Tibial nerve (tissue), 4 donors: ENCODE measurements at regions not wholly inside any gene's neighbourhood (a gene's known extent, or its start where the extent isn't known, plus 50 kb on each side); places are given as distances from the start of the nearest gene placed in this dataset.

Source experiments
- DNase-seq, 2 donors: peaks; one replicate each; pipeline ENCODE4 v3.0.0-alpha.2; 2019; ENCODE audit warnings: low spot score in 2 of 2
- H3K27ac ChIP-seq, 4 donors: fragments of 200-600 bp; sonication (generic) in 3 of 4; one replicate each; pipeline ENCODE4 v1.5.1; 2017 to 2019; ENCODE audit warnings: mild to moderate bottlenecking in 1 of 4
- H3K27me3 ChIP-seq, 2 donors: fragments of 200-600 bp; sonication (generic) in 1 of 2; one replicate each; pipeline versions ENCODE4 v1.5.1 to v1.6.0; 2017 to 2019
- H3K36me3 ChIP-seq, 3 donors: fragments of 200-600 bp; sonication (generic); one replicate each; pipeline ENCODE4 v1.5.1; 2018 to 2019
- H3K4me1 ChIP-seq, 4 donors: fragments of 200-600 bp; sonication (generic) in 3 of 4; one replicate each; pipeline ENCODE4 v1.5.1; 2017 to 2019
- H3K4me3 ChIP-seq, 4 donors: fragments of 200-600 bp; sonication (generic) in 3 of 4; one replicate each; pipeline ENCODE4 v1.5.1; 2017 to 2019; ENCODE audit warnings: mild to moderate bottlenecking in 1 of 4, moderate library complexity in 1 of 4
- H3K9me3 ChIP-seq, 4 donors: fragments of 200-600 bp; sonication (generic) in 3 of 4; one replicate each; pipeline ENCODE4 v1.5.1; 2017 to 2019
- EP300 ChIP-seq, 2 donors: sonication (generic); formaldehyde crosslinking; IDR thresholded peaks; one replicate each; pipeline ENCODE4 v1.6.1; 2017; ENCODE audit warnings: antibody characterized with exemption in 2 of 2, mild to moderate bottlenecking in 1 of 2
- POLR2A ChIP-seq, 2 donors: fragments of 450-650 bp; IDR thresholded peaks; one replicate each; pipeline ENCODE4 v1.6.1; 2017; ENCODE audit warnings: antibody characterized with exemption in 2 of 2, mild to moderate bottlenecking in 2 of 2, moderate library complexity in 2 of 2
- WGBS, 2 donors: methylation state at CpG; one replicate each; pipeline ENCODE4 v1.1.5; 2018; 5-methylcytosine and 5-hydroxymethylcytosine counted together
- TF ChIP-seq, protein P1 (sequence below), 5 experiments: fragments of 200-600 bp in 3 of 5; fragments of 450-650 bp in 2 of 5; sonication (generic) in 3 of 5; IDR thresholded peaks; one replicate each; pipeline ENCODE4 v1.5.1; 2016 to 2019; ENCODE audit warnings: antibody characterized with exemption in 5 of 5, mild to moderate bottlenecking in 3 of 5, moderate library complexity in 2 of 5

DNA sequence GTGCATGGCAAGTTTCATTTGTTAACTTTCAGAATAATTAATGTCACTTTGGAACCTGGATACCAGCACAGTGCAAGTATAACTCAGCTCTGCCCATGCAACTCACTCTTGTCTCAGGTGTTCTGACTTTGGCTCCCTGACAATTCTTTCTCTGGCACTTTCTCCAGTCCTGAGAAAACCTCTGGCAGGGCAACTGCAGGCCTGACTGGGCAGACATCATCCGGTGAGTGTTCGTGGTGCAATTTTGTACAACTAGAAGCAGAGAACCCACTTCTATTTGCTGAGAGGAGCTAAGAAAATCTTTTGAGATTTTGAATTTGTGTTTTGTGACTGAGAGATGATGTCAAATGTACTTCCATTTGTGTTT lies 143.0 kb downstream of the AQP4 start:
- DNase-seq = no peak
- H3K4me1 ChIP-seq = no peaks in the 10 kb centered on the region
- H3K4me3 ChIP-seq = no peak overlapping the region
- 87 to 92% methylated on average over 2 of the region's 2 CpGs for WGBS, 2 donors
- no peaks in the 10 kb centered on the region for H3K9me3 ChIP-seq
- no peaks in the 10 kb centered on the region for H3K27me3 ChIP-seq
- H3K36me3 ChIP-seq = no peaks in the 10 kb centered on the region
- H3K27ac ChIP-seq = no peak overlapping the region
- TF ChIP-seq EP300 (IDR thresholded peaks at IDR 0.05) = no peak
- TF ChIP-seq, protein P1, sequence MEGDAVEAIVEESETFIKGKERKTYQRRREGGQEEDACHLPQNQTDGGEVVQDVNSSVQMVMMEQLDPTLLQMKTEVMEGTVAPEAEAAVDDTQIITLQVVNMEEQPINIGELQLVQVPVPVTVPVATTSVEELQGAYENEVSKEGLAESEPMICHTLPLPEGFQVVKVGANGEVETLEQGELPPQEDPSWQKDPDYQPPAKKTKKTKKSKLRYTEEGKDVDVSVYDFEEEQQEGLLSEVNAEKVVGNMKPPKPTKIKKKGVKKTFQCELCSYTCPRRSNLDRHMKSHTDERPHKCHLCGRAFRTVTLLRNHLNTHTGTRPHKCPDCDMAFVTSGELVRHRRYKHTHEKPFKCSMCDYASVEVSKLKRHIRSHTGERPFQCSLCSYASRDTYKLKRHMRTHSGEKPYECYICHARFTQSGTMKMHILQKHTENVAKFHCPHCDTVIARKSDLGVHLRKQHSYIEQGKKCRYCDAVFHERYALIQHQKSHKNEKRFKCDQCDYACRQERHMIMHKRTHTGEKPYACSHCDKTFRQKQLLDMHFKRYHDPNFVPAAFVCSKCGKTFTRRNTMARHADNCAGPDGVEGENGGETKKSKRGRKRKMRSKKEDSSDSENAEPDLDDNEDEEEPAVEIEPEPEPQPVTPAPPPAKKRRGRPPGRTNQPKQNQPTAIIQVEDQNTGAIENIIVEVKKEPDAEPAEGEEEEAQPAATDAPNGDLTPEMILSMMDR (IDR thresholded peaks at IDR 0.05) = no peak
- no peak for TF ChIP-seq POLR2A (IDR thresholded peaks at IDR 0.05)

DNA sequence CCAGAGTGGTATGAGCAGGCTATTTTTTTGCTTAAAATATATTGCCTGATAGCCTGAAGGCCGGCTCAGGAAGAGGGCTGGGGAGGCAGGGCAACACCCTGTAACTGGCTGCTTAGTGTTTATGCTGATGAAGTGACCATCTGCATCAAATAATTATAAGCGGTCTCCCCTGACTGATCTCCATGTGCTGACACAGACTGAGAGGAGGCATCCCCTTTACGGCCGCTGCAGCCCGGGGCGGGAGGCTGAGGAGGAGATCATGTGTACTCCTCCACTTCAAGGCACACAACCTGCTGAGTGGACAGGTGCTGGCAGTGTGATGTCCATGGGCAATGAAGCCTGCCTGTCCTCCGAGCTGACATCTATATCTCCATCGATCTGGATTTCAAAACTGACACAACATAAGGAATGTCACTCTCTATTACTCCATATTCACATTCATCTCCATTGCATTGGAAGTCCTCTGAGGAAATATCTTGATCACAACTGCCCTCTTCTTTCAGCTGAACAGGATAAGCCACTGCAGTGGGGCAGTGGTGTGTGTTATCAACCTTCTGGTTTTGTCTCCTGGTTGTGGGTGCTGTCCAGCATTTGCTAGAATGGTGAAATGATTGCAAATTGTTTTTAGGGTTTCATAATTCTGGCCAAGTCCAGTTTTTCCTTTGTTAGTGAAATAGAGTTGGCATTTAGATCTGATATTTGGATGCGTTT lies 143.5 kb downstream of the AQP4 start:
- Histone ChIP-seq H3K27ac (no peak overlapping the region), H3K36me3 (no peaks in the 10 kb centered on the region), H3K4me3 (no peak overlapping the region), H3K27me3 (no peaks in the 10 kb centered on the region), H3K9me3 (no peaks in the 10 kb centered on the region), H3K4me1 (no peaks in the 10 kb centered on the region)
- TF ChIP-seq POLR2A (IDR thresholded peaks at IDR 0.05) (no peak), EP300 (IDR thresholded peaks at IDR 0.05) (no peak)
- TF ChIP-seq, protein P1 (IDR thresholded peaks at IDR 0.05) = no peak
- DNase-seq = no peak
- 71 to 80% methylated on average over 9 of the region's 9 CpGs for WGBS, 2 donors

DNA sequence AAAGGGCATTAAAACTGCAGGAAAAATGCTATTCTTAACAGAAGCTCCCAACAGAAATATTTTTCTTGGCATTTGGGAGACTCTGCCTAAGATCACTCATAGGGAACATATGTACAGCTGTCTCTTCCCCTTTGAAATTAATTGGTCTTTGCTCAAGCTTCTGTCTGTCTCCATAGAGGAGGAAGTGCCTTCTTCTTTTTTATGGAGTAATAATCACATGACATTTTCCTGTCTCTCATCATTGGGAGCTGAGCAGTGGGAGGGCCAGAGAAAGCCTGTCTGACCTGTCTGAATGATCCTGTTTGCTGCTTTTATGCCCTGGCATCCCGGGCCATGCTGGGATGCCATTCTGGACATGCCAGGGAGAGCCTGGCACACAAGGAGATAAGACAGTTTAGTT lies 145.6 kb downstream of the AQP4 start:
- no peaks in the 10 kb centered on the region for H3K36me3 ChIP-seq
- TF ChIP-seq EP300 (IDR thresholded peaks at IDR 0.05) (no peak), POLR2A (IDR thresholded peaks at IDR 0.05) (no peak)
- TF ChIP-seq, protein P1 (IDR thresholded peaks at IDR 0.05) = no peak
- no peak overlapping the region for H3K27ac ChIP-seq
- H3K9me3 ChIP-seq = no peaks in the 10 kb centered on the region
- no peak overlapping the region for H3K4me3 ChIP-seq
- DNase-seq = no peak
- no peaks in the 10 kb centered on the region for H3K27me3 ChIP-seq
- no peaks in the 10 kb centered on the region for H3K4me1 ChIP-seq
- WGBS, 2 donors = 57 to 68% methylated on average over 1 of the region's 1 CpG

DNA sequence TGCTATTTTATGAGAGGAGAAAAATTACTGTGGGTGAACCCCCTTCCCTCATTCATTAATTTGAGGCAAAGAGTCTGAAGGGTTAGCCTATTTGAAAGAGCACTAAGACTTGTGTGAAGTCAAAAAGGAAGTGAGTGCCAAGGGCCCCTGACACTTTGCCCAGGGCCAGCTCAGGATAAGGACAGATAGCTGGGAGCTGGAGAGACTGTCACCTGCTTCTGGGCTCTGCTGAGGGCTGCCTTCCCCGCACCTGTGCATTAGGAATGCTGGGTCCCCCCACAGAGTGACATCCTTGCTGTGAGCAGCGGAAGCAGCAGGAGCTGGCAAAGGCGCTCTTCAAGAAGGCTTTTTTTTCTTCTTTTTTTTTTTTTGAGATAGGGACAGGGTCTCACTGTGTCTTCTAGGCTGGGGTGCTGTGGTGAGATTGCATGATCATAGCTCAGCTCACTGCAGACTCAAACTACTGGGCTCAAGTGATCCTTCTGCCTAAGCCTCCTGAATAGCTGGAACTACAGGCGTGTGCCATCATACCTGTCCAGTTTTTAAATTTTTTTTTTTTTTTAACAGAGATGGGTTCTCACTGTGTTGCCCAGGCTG lies 148.3 kb downstream of the AQP4 start:
- TF ChIP-seq POLR2A (IDR thresholded peaks at IDR 0.05) (no peak), EP300 (IDR thresholded peaks at IDR 0.05) (no peak)
- TF ChIP-seq, protein P1 (IDR thresholded peaks at IDR 0.05) = no peak
- Histone ChIP-seq H3K36me3 (no peaks in the 10 kb centered on the region), H3K4me1 (no peaks in the 10 kb centered on the region), H3K4me3 (no peak overlapping the region), H3K27me3 (no peaks in the 10 kb centered on the region), H3K9me3 (no peaks in the 10 kb centered on the region), H3K27ac (no peak overlapping the region)
- whole genome bisulfite sequencing, 2 donors = 79 to 81% methylated on average over 4 of the region's 4 CpGs
- no peak for DNase-seq

DNA sequence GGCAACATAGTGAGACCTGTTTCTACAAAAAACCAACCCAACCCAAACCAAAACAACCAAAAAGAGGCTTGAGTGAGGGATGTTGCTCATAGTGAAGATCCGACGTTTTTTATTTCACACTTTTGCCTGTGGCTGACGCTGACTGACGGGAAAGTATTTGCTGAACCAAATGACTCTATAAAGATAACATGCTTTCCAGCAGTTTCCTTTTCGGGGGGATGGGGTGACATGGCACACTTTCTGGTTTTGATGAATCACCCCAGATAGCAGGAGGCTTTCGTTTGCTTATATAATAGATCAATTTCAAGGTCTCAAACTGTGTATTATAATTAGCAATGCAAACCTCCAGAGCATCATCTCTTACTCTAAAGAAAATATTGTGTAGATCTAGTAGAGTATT lies 150.8 kb downstream of the AQP4 start:
- no peaks in the 10 kb centered on the region for H3K36me3 ChIP-seq
- H3K27me3 ChIP-seq = no peaks in the 10 kb centered on the region
- H3K9me3 ChIP-seq = no peaks in the 10 kb centered on the region
- no peak overlapping the region for H3K4me3 ChIP-seq
- DNase-seq = no peak
- H3K27ac ChIP-seq = no peak overlapping the region
- 55 to 66% methylated on average over 6 of the region's 6 CpGs for WGBS, 2 donors
- H3K4me1 ChIP-seq = no peaks in the 10 kb centered on the region
- no peak for TF ChIP-seq EP300 (IDR thresholded peaks at IDR 0.05)
- TF ChIP-seq POLR2A (IDR thresholded peaks at IDR 0.05) = no peak
- TF ChIP-seq, protein P1 (IDR thresholded peaks at IDR 0.05) = no peak
